ENCODE measurements at regions not wholly inside any gene's neighbourhood (a gene's known extent, or its start where the extent isn't known, plus 50 kb on each side); places are given as distances from the start of the nearest gene placed in this dataset.

DNA sequence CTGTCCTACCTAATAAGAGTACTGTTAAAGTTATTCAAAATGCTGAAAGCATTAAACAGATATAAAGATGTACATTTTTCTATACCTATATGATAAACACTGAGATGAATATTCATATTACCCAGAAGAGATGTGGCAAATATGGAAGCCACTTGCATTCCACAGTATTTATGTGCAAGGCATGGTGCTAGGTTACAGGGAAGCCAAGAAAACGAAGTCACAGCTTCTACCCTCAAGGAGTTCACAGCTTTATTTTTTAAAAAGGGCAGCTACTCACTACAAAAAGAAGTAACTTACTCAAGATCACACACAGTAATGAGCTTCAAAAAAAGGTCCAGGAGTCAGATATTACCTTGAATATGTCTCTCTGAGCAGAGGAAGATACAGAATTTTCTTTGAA, 484.6 kb downstream of the ZNF608 start:
- H3K27ac Mint-ChIP-seq: no peak overlapping the region
- H3K18ac ChIP-seq (ENCODE audit: insufficient read length, low read depth, low read length): no peak overlapping the region
- H3K9me3 Mint-ChIP-seq: peaks cover 0 to 6% of the 10 kb centered on the region in 2 experiments; a peak in 2 of 5 replicates

More for the DNA sequence above, 484.6 kb downstream of the ZNF608 start:
- Histone ChIP-seq H2BK5ac (ENCODE audit: insufficient read length, low read length) (no peak overlapping the region), H3K79me2 (ENCODE audit: insufficient read depth, low read length) (no peaks in the 10 kb centered on the region), H2BK20ac (ENCODE audit: low read depth, low read length, poor library complexity, severe bottlenecking) (no peak overlapping the region), H2AFZ (ENCODE audit: low read length) (no peak overlapping the region), H3K9ac (ENCODE audit: extremely low read depth, insufficient read length, low read length) (no peak overlapping the region), H3T11ph (ENCODE audit: low read length) (no peak overlapping the region), H3K23me2 (ENCODE audit: insufficient read length, low read depth, low read length, poor library complexity, severe bottlenecking) (no peaks in the 10 kb centered on the region), H3K4ac (ENCODE audit: low read depth, low read length) (no peak overlapping the region), H2AK5ac (ENCODE audit: insufficient read length, low read length) (no peak overlapping the region), H4K91ac (ENCODE audit: insufficient read length, low read depth, low read length) (no peak overlapping the region), H3K27me3 (ENCODE audit: insufficient read depth, low read length) (no peaks in the 10 kb centered on the region), H2BK15ac (ENCODE audit: low read depth, low read length) (no peak overlapping the region), H3K4me2 (ENCODE audit: insufficient read depth, insufficient read length, low read length) (no peak overlapping the region), H3K27ac (ENCODE audit: insufficient read length, low read depth, low read length) (no peak overlapping the region), H3K56ac (ENCODE audit: insufficient read length, low read depth, low read length) (no peak overlapping the region), H3K79me1 (ENCODE audit: insufficient read depth, low read depth, low read length, poor library complexity, severe bottlenecking) (no peaks in the 10 kb centered on the region), H3K4me1 (ENCODE audit: insufficient read depth, low read length) (peaks cover 19% of the 10 kb centered on the region; the same call in 1 of the 2 replicates), H3K9me3 (ENCODE audit: control insufficient read depth, low read depth, low read length) (no peaks in the 10 kb centered on the region), H4K20me1 (ENCODE audit: control insufficient read depth, insufficient read depth, insufficient read length) (no peaks in the 10 kb centered on the region), H2BK12ac (ENCODE audit: insufficient read length, low read depth, low read length) (no peak overlapping the region), H3K23ac (ENCODE audit: insufficient read length, low read depth, low read length) (no peak overlapping the region), H3K14ac (ENCODE audit: insufficient read depth, low read length) (no peak overlapping the region), H4K5ac (ENCODE audit: insufficient read length, low read depth, low read length) (no peak overlapping the region), H4K8ac (replicated peaks; ENCODE audit: insufficient read length, low read depth, low read length) (no peak overlapping the region), H2BK120ac (ENCODE audit: low read depth, low read length, poor library complexity, severe bottlenecking) (no peak overlapping the region)
- no peak for DNase-seq
- Mint-ChIP-seq H3K4me3 (no peak overlapping the region), H3K36me3 (ENCODE audit: insufficient read depth in 1 of 3, low read depth in 3 of 3) (peaks cover 0 to 13% (median 3%) of the 10 kb centered on the region in 3 experiments; a peak in 4 of 7 replicates), H3K27me3 (ENCODE audit: low read depth) (no peaks in the 10 kb centered on the region; the same call in 1 of the 2 replicates), H3K4me1 (peaks cover 15 to 25% of the 10 kb centered on the region in 2 experiments)
- TF ChIP-seq CTCF (conservative IDR thresholded peaks at IDR 0.05): no peak
- no CpG with 5 or more reads among the region's 1 CpG for WGBS (ENCODE audit: extremely low coverage, insufficient read length, low lambda C conversion rate)
